Fibroblast of lung (primary cell): ENCODE measurements at regions not wholly inside any gene's neighbourhood (a gene's known extent, or its start where the extent isn't known, plus 50 kb on each side); places are given as distances from the start of the nearest gene placed in this dataset.

Experiments
- DNase-seq, 2 donors: peaks; one replicate each; pipeline versions ENCODE4 v3.0.0 to v3.0.0-alpha.2; 2010; ENCODE audit warnings: low read depth in 2 of 2
- H2AFZ ChIP-seq: 2 replicates; pipeline ENCODE4 v1.5.1; 2012; ENCODE audit warnings: low read length, control low read depth, inconsistent platforms
- H3K27ac ChIP-seq: 2 replicates; pipeline ENCODE4 v1.5.1; 2011; ENCODE audit warnings: low read length, control low read depth; ENCODE audit not compliant: insufficient read depth
- H3K27me3 ChIP-seq: 2 replicates; pipeline ENCODE4 v1.5.1; 2011; ENCODE audit warnings: mild to moderate bottlenecking, low read length; ENCODE audit not compliant: control insufficient read depth, insufficient read depth
- H3K36me3 ChIP-seq: 2 replicates; pipeline ENCODE4 v1.5.1; 2011; ENCODE audit warnings: low read length; ENCODE audit not compliant: control insufficient read depth, insufficient read depth
- H3K4me1 ChIP-seq: 2 replicates; pipeline ENCODE4 v1.5.1; 2011; ENCODE audit warnings: low read length; ENCODE audit not compliant: control insufficient read depth, insufficient read depth; ENCODE audit errors: extremely low read depth
- H3K4me2 ChIP-seq: 2 replicates; pipeline ENCODE4 v1.5.1; 2011; ENCODE audit warnings: low read length, control low read depth; ENCODE audit not compliant: insufficient read depth; ENCODE audit errors: extremely low read depth
- H3K4me3 ChIP-seq, 4 experiments: fragments of 200-600 bp in 1 of 4; sonication (generic) in 1 of 4; replicated peaks in 1 of 4; 2 replicates each; pipeline ENCODE4 v1.5.1; 2011 to 2016; ENCODE audit warnings: low read length in 4 of 4, low read depth in 3 of 4, mild to moderate bottlenecking in 3 of 4, control low read depth in 2 of 4, inconsistent platforms in 1 of 4, mixed read lengths in 1 of 4; ENCODE audit not compliant: insufficient read depth in 1 of 4; ENCODE audit errors: control extremely low read depth in 1 of 4
- H3K79me2 ChIP-seq: 2 replicates; pipeline ENCODE4 v1.5.1; 2012; ENCODE audit warnings: mild to moderate bottlenecking, low read length, inconsistent platforms; ENCODE audit not compliant: control insufficient read depth, insufficient read depth
- H3K9ac ChIP-seq: 2 replicates; pipeline ENCODE4 v1.5.1; 2011; ENCODE audit warnings: mild to moderate bottlenecking, low read length, control low read depth; ENCODE audit not compliant: insufficient read depth
- H3K9me3 ChIP-seq: 2 replicates; pipeline ENCODE4 v1.5.1; 2012; ENCODE audit warnings: low read depth, low read length; ENCODE audit not compliant: control insufficient read depth, insufficient read depth
- H4K20me1 ChIP-seq: 2 replicates; pipeline ENCODE4 v1.5.1; 2011; ENCODE audit warnings: low read length; ENCODE audit not compliant: control insufficient read depth, insufficient read depth; ENCODE audit errors: extremely low read depth
- EZH2 ChIP-seq: IDR thresholded peaks from 2 replicates; pipeline ENCODE4 v1.5.1; 2012; ENCODE audit warnings: low read length, control low read depth, mild to moderate bottlenecking; ENCODE audit errors: missing control alignments
- TF ChIP-seq, protein P1 (sequence below), 2 donors: IDR thresholded peaks in 1 of 2; conservative IDR thresholded peaks in 1 of 2; 1 replicate in 1 of 2; 2 replicates in 1 of 2; pipeline ENCODE4 v1.5.1; 2011 to 2012; ENCODE audit warnings: low read length in 2 of 2, control low read depth in 1 of 2, inconsistent platforms in 1 of 2, low read depth in 1 of 2, mild to moderate bottlenecking in 1 of 2

DNA sequence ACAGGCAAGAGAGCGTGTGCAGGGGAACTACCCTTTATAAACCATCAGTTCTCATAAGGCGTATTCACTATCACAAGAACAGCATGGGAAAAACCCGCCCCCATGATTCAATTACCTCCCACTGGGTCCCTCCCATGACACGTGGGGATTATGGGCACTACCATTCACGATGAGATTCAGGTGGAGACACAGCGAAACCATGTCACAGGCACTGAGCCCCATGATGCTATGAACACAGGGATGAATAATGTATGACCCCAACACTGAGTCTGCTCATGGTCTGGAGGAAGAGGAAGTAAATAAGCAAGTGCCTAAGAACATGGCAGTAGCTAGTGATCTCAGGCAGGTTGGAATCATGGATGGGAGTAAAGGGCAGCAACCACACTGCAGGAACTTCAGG lies 281.0 kb upstream of the ZNF462 start:
- TF ChIP-seq, protein P1, sequence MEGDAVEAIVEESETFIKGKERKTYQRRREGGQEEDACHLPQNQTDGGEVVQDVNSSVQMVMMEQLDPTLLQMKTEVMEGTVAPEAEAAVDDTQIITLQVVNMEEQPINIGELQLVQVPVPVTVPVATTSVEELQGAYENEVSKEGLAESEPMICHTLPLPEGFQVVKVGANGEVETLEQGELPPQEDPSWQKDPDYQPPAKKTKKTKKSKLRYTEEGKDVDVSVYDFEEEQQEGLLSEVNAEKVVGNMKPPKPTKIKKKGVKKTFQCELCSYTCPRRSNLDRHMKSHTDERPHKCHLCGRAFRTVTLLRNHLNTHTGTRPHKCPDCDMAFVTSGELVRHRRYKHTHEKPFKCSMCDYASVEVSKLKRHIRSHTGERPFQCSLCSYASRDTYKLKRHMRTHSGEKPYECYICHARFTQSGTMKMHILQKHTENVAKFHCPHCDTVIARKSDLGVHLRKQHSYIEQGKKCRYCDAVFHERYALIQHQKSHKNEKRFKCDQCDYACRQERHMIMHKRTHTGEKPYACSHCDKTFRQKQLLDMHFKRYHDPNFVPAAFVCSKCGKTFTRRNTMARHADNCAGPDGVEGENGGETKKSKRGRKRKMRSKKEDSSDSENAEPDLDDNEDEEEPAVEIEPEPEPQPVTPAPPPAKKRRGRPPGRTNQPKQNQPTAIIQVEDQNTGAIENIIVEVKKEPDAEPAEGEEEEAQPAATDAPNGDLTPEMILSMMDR (conservative IDR thresholded peaks at IDR 0.05 in 1 of 2, IDR thresholded peaks at IDR 0.05 in 1 of 2; ENCODE audit: low read depth in 1 of 2, low read length in 2 of 2) = no peak
- TF ChIP-seq EZH2 = no peak

DNA sequence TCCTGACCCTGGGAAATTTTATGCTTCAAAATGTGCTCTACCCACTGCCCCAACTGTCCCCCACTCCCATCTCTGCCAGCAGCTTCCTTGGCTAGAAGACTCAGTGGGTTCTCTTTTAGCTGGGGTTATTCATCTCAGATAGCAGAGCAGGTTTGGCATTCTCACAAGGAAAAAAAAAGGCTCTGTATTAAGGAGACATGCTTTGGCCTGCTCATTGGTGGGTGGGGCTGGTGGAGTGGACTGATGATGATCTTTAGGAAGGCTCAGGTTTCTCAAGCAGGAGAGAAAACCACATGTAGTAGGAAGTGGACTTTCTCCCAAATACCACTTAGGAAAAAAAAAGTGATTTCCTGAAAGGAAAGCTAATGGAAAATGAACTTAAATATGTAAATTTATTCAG lies 279.2 kb upstream of the ZNF462 start:
- no peak overlapping the region for H3K4me2 ChIP-seq
- peak in 1 of 2 donors; percentile 55 for DNase-seq
- no peaks in the 10 kb centered on the region for H3K27me3 ChIP-seq
- H3K27ac ChIP-seq = no peak overlapping the region
- H3K9me3 ChIP-seq = no peaks in the 10 kb centered on the region
- TF ChIP-seq, protein P1 (conservative IDR thresholded peaks at IDR 0.05 in 1 of 2, IDR thresholded peaks at IDR 0.05 in 1 of 2; ENCODE audit: low read depth in 1 of 2, low read length in 2 of 2) = no peak
- no peak for TF ChIP-seq EZH2
- no peak overlapping the region for H3K9ac ChIP-seq
- H4K20me1 ChIP-seq = no peaks in the 10 kb centered on the region
- no peaks in the 10 kb centered on the region for H3K36me3 ChIP-seq
- no peaks in the 10 kb centered on the region for H3K4me1 ChIP-seq
- no peaks in the 10 kb centered on the region for H3K79me2 ChIP-seq
- no peak overlapping the region for H2AFZ ChIP-seq
- H3K4me3 ChIP-seq = no peak overlapping the region

More for the DNA sequence above, 281.0 kb upstream of the ZNF462 start:
- no peaks in the 10 kb centered on the region for H3K9me3 ChIP-seq
- H4K20me1 ChIP-seq = no peaks in the 10 kb centered on the region
- H3K27me3 ChIP-seq = no peaks in the 10 kb centered on the region
- no peaks in the 10 kb centered on the region for H3K4me1 ChIP-seq
- no peak overlapping the region for H3K4me3 ChIP-seq
- DNase-seq = no peak
- no peak overlapping the region for H3K4me2 ChIP-seq
- no peak overlapping the region for H3K27ac ChIP-seq
- H2AFZ ChIP-seq = no peak overlapping the region
- H3K9ac ChIP-seq = no peak overlapping the region
- H3K36me3 ChIP-seq = no peaks in the 10 kb centered on the region
- no peaks in the 10 kb centered on the region for H3K79me2 ChIP-seq

DNA sequence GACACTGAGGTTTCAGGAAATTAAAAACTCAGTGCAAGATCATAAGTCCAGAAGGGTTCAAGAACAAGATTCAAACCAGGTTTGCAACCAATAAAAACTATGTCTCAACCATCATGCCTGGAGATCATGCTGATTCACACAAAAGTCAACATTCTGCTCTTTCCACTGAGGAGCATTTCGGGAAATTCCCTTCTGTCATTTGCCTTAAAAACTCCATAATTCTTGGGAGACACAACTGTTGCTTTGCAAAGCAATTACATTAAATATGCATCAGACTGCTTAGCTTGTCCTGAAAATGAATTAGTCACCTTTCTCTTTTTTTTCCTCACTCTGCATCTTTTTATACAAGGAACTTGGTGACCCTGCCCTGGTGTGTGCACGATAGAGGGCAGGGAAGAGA lies 275.9 kb upstream of the ZNF462 start:
- H2AFZ ChIP-seq = no peak overlapping the region
- no peaks in the 10 kb centered on the region for H3K36me3 ChIP-seq
- H3K27ac ChIP-seq = no peak overlapping the region
- H3K27me3 ChIP-seq = no peaks in the 10 kb centered on the region
- peak in 1 of 2 donors; percentile 27 for DNase-seq
- H3K79me2 ChIP-seq = no peaks in the 10 kb centered on the region
- H3K9ac ChIP-seq = no peak overlapping the region
- no peak overlapping the region for H3K4me2 ChIP-seq
- no peak overlapping the region for H3K4me3 ChIP-seq
- H3K4me1 ChIP-seq = no peaks in the 10 kb centered on the region
- no peaks in the 10 kb centered on the region for H3K9me3 ChIP-seq
- H4K20me1 ChIP-seq = no peaks in the 10 kb centered on the region
- TF ChIP-seq, protein P1 (conservative IDR thresholded peaks at IDR 0.05 in 1 of 2, IDR thresholded peaks at IDR 0.05 in 1 of 2; ENCODE audit: low read depth in 1 of 2, low read length in 2 of 2) = no peak
- TF ChIP-seq EZH2 = no peak
